Middle frontal gyrus (tissue), 1 donor: ENCODE measurements at regions not wholly inside any gene's neighbourhood (a gene's known extent, or its start where the extent isn't known, plus 50 kb on each side); places are given as distances from the start of the nearest gene placed in this dataset.

Source experiments
- DNase-seq: peaks from one replicate; pipeline ENCODE4 v3.0.0-alpha.2; 2015; ENCODE audit warnings: low spot score; ENCODE audit errors: extremely low spot score

DNA sequence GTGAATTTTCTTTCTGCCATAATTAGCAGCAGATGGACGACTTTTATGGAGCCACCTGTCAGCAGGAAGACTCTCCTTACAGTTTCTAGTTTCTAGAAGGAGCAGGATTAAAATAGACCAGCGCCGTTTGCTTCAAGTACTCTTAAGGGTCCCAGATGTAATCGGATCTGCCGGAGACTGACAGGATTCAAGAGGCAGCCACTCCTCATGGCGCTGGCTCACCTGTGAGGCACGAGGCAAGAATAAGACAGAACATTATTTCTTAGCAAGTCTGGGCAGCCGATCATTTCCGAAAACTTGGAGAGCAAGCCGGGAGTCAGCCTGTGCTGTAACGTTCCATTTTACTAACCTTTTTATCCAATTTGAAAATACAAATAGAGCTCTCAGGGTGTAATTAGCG is 410.4 kb upstream of the RORA start:
- DNase-seq = no peak

GRCh38 chr15:61634837-61635236 is 405.7 kb upstream of the RORA start:
- no peak for DNase-seq

GRCh38 chr15:61633951-61634350 is 404.8 kb upstream of the RORA start:
- DNase-seq = no peak

- no peak for DNase-seq
Measured at GRCh38 chr15:61629269-61629668, 400.2 kb upstream of the RORA start.

- no peak for DNase-seq
Measured at GRCh38 chr15:61624950-61625349, 395.8 kb upstream of the RORA start.

GRCh38 chr15:61623746-61624145 is 394.6 kb upstream of the RORA start:
- DNase-seq = no peak

DNA sequence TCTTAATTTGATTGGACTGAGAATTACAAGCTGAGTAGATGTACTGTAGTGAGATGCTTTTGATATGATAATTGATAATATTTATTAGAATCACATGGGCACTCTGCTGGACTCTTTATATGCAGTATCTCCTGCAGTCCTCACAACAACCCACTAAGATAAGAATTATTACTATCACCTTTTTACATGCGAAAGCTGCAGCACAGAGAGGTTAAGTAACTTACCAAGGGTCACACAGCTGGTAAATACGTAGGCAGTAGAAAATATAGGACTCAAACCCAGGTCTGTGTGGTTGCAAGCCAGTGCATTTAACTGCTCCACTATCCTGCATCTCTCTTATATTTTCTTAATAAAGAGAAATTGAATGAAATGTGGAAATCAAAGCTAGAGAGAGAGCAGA is 392.8 kb upstream of the RORA start:
- DNase-seq = no peak

DNA sequence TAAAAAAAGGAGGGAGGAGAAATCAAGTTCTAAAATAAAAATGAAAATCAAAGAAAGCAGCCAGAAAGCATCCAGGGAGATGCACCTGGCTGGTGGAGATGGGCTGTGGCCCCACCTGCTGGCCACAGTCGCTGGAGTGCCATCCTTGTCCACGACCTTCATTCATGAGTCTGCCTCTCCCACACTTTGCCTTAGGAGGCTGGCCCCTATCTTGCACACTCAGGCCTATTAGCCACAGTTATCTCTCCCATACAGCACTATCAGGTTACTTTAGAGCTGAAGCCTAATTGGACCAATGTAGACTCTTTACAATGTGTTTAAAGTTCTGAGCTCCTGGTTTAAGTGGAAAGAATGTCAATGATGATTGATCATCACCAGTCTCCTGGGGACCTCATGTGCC is 392.0 kb upstream of the RORA start:
- DNase-seq = no peak

- DNase-seq = no peak
Measured at GRCh38 chr15:61620151-61620550, 391.0 kb upstream of the RORA start.

DNA sequence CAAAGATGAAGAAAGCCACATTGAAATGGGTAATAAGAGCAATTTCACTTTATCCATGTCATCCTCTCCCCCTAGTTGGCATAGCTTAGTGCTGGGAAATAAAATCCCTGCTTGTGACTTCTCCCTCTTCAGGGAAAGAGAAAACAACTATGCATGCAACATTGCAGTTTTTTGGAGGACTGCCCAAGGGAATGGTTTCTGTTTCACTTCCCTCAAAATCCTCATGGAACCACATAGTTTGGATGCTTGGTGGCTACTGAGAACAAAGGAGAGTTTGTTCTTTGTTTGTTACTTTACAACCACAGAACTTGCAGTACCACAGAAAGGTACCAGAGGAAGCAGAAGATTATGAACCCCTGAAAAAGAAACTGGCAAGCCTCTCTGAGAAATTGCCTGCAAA is 384.6 kb upstream of the RORA start:
- no peak for DNase-seq

GRCh38 chr15:61613138-61613537 is 384.0 kb upstream of the RORA start:
- no peak for DNase-seq

DNA sequence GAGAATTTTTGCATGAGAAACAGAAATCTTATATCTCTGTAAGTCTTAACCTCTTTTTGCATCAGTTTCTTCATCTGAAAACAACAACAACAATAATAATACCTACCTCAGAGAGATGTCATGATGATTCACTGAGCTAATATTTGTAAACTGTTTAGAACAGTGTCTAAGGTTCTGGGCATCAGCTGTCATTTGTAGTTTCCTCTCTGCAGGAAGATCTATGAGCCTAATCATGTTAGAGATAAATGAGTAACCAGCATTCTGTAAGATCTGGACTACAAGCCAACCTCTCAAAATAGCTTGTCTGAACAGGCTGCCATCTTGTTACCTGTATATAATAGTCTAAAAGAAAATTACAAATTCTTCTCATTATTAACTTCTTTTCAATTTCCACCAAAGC is 383.0 kb upstream of the RORA start:
- DNase-seq = no peak

GRCh38 chr15:61605343-61605742 is 376.2 kb upstream of the RORA start:
- DNase-seq = no peak

DNA sequence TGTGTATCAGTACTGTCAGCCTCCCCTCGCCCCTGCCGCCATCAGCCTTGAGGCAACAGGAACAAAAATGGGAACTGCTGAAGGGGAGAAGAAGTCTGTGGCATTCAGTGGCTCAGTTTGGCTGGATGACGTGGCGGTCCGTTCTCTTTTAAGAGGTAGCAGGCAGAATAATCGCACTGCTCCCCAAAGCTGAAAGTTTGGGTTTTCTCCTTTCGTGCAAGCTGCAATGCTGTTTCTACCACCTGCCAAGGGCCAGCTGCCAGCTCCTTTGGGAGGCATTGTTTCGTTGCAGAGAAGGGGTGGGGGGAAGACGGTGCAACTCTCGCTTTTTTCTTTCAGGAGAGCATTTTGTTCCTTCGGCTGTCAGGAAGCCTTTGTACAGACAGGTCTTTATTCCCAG is 369.6 kb upstream of the RORA start:
- no peak for DNase-seq

DNA sequence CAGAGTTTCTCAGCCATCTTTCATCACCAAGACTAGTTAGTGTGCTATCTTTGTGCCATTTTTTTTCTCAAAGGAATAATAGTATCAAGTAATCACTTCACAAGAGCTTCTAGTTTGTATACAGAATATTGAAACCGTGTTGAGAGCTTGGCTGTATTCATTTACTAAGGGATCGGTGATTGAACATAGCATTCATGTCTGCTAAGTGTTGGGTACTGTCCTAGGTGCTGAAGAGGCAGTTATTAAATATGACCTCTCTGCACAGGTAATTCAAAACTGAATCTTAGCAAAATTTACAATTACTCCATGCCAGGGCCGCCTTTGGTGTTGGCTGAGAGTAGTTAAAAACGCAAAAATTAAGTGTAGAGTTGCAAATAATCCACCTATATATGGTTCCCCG is 355.3 kb upstream of the RORA start:
- no peak for DNase-seq

DNA sequence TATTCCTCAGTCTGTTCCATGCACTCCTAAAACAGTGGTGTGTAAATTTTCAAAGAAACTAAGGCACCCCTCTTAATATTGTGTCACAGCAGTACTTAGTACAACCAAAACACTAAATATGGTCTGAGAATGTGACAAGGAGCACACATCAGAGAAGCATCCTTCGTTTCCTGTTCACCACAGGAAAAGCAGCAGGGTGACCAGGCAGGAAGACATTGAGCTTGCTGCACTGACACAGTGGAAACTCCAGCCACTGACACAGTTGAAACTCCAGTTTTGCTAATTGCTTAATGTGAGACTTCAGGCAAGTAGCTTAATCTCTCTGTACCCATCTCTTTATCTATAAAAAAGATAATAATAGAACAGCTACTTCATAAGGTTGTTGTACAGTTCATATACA is 353.0 kb upstream of the RORA start:
- DNase-seq = no peak

DNA sequence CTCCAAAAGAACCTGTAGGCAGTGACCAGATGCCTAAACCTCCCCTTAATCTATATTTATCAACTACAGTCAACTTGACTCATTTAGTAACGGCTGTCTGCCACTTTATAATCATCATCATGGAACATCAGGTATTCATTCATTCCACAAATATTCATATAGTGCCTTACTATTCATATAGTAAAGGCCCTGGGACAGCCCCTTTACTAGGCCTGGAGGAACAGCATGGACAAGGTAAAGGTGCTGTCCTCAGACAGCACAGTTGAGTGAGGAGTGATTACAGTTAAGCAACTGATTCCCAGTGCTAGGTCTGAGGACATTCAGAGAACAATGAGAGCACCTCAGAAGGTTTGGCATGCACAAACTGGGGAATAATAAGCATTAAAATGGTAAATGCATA is 346.5 kb upstream of the RORA start:
- DNase-seq = no peak

- no peak for DNase-seq
Measured at GRCh38 chr15:61571026-61571425, 341.9 kb upstream of the RORA start.

GRCh38 chr15:61564785-61565184 is 335.7 kb upstream of the RORA start:
- DNase-seq = no peak

GRCh38 chr15:61558172-61559136 is 329.4 kb upstream of the RORA start:
- no peak for DNase-seq

GRCh38 chr15:61556037-61556648 is 327.0 kb upstream of the RORA start:
- DNase-seq = no peak

GRCh38 chr15:61549727-61550126 is 320.6 kb upstream of the RORA start:
- DNase-seq = no peak

GRCh38 chr15:61545763-61546162 is 316.7 kb upstream of the RORA start:
- DNase-seq = no peak
